HepG2 (cell line): ENCODE measurements at regions not wholly inside any gene's neighbourhood (a gene's known extent, or its start where the extent isn't known, plus 50 kb on each side); places are given as distances from the start of the nearest gene placed in this dataset.

ENCODE experiments used
- HOXA7 ChIP-seq: sonication (generic); formaldehyde crosslinking; IDR thresholded peaks from 2 replicates; pipeline ENCODE4 v1.8.1; 2022; ENCODE audit warnings: mild to moderate bottlenecking, missing genetic modification reagents, moderate library complexity
- ZNF3 ChIP-seq: IDR thresholded peaks from 2 replicates; pipeline ENCODE4 v1.7.0; 2017; ENCODE audit warnings: inconsistent platforms
- ZNF841 ChIP-seq: sonication (generic); formaldehyde crosslinking; IDR thresholded peaks from 2 replicates; pipeline ENCODE4 v1.8.1; 2023; ENCODE audit warnings: missing genetic modification reagents, borderline replicate concordance
- TF ChIP-seq, protein P1 (sequence below): sonication (generic); formaldehyde crosslinking; IDR thresholded peaks from 2 replicates; pipeline ENCODE4 v1.4.0; 2020; ENCODE audit warnings: mild to moderate bottlenecking, missing genetic modification reagents
- TF ChIP-seq, protein P2 (sequence below): sonication (generic); formaldehyde crosslinking; IDR thresholded peaks from 2 replicates; pipeline ENCODE4 v1.5.0; 2020; ENCODE audit warnings: mild to moderate bottlenecking, missing genetic modification reagents, moderate library complexity

DNA sequence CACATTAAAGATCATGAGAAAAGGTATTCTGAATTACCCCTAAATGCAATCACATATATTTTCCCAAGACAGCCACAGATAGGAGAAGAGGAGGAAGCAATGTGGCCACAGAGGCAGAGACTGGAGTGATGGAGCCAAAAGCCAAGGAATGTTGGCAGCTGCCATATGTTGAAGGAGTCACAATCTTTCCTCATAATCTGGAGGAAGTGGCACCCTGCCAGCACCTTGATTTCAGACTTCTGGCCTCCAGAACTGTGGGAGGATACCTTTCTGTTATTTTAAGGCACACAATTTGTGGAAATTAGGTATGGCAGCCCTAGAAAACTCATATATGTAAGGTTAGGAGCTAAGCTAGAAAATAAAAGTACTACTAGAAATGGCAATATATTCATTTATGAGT lies 139.9 kb upstream of the GAS1 start:
- TF ChIP-seq, protein P1, sequence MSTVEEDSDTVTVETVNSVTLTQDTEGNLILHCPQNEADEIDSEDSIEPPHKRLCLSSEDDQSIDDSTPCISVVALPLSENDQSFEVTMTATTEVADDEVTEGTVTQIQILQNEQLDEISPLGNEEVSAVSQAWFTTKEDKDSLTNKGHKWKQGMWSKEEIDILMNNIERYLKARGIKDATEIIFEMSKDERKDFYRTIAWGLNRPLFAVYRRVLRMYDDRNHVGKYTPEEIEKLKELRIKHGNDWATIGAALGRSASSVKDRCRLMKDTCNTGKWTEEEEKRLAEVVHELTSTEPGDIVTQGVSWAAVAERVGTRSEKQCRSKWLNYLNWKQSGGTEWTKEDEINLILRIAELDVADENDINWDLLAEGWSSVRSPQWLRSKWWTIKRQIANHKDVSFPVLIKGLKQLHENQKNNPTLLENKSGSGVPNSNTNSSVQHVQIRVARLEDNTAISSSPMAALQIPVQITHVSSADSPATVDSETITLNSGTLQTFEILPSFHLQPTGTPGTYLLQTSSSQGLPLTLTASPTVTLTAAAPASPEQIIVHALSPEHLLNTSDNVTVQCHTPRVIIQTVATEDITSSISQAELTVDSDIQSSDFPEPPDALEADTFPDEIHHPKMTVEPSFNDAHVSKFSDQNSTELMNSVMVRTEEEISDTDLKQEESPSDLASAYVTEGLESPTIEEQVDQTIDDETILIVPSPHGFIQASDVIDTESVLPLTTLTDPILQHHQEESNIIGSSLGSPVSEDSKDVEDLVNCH = no peak
- TF ChIP-seq ZNF841 (CRISPR knock-in tag) (no peak), ZNF3 (CRISPR knock-in tag) (no peak), HOXA7 (CRISPR knock-in tag) (no peak)
- TF ChIP-seq, protein P2, sequence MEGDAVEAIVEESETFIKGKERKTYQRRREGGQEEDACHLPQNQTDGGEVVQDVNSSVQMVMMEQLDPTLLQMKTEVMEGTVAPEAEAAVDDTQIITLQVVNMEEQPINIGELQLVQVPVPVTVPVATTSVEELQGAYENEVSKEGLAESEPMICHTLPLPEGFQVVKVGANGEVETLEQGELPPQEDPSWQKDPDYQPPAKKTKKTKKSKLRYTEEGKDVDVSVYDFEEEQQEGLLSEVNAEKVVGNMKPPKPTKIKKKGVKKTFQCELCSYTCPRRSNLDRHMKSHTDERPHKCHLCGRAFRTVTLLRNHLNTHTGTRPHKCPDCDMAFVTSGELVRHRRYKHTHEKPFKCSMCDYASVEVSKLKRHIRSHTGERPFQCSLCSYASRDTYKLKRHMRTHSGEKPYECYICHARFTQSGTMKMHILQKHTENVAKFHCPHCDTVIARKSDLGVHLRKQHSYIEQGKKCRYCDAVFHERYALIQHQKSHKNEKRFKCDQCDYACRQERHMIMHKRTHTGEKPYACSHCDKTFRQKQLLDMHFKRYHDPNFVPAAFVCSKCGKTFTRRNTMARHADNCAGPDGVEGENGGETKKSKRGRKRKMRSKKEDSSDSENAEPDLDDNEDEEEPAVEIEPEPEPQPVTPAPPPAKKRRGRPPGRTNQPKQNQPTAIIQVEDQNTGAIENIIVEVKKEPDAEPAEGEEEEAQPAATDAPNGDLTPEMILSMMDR (CRISPR knock-in tag) = no peak
